AG08395 (cell line): ENCODE measurements at regions not wholly inside any gene's neighbourhood (a gene's known extent, or its start where the extent isn't known, plus 50 kb on each side); places are given as distances from the start of the nearest gene placed in this dataset.
"Not testable (repeated sequence)": the region's sequence is repeated elsewhere in the genome, so short reads cannot be mapped to it uniquely, and the experiment has no call there.

Experiments used
- DNase-seq: peaks from one replicate; pipeline ENCODE4 v3.0.0; 2012; ENCODE audit warnings: mixed read lengths, low spot score

DNA sequence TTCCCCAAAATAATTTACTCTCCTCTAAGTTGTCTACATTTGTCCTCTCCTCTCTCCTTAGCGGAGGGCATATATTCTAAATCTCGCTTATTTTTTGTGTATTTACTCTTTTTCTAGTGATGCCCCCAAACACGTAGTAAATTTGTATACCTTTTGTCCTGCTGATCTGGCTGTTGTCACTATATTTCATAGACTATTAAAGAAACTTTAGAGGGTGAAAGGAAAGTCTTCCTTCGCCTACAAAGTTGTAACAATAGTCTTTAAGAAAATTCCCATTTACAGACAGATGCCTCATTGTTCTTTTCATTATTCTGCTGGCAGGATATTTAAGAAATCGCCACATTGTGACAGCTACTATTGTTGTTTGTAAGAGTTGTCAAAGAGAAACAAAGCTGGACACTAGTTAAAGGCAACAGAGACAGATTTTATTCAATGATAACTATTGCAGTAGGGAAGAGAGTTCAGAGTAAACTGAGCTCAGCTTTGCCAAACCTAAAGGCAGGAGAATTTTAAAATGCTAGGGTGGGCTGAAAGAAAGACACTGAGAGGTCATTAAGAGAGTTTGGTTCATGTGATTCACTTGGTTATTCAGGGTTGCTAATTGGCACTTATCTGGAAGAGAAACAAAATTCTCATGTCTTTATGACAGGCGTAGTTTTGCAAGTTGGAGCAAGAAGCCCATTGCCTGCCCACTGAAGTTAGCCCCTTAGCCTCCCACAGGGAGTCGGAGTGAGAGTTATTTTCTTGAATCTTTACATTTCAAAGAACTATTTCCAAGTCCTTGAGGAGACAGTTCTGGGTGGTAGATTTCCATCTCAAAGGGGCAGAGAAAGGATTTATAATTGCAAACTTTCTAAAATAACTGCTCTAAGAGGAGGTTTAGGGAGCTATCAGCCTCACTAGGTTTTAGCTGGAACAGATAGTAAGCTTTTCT is 1272.5 kb upstream of the SEL1L start:
- DNase-seq = no peak

- DNase-seq = no peak
These were observed 1277.6 kb upstream of the SEL1L start for GRCh38 chr14:82811246-82811645.

GRCh38 chr14:82814339-82814738 is 1280.7 kb upstream of the SEL1L start:
- DNase-seq = not testable (repeated sequence)

DNA sequence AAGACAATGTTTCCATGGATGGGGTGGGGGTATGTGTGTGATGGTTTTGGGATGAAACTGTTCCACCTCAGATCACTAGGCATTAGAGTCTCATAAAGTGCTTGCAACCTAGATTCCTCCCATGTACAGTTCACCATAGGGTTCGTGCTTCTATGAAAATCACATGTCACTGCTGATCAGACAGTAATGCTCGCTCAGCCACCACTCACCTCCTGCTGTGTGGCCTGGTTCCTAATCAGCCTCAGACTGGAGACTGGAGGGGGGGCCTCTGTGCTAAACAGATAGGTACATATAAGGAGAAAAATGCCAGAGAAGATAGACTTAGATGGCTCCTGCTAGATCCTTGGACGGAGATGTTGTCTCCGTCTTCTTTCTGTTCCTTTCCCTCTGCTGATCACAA is 1296.9 kb upstream of the SEL1L start:
- DNase-seq = no peak

GRCh38 chr14:82836256-82836950 is 1302.8 kb upstream of the SEL1L start:
- no peak for DNase-seq

GRCh38 chr14:82837611-82838140 is 1304.0 kb upstream of the SEL1L start:
- DNase-seq = no peak

- DNase-seq = no peak
These were observed 1316.9 kb upstream of the SEL1L start for GRCh38 chr14:82850576-82850975.

GRCh38 chr14:82854131-82854530 is 1320.5 kb upstream of the SEL1L start:
- no peak for DNase-seq

DNA sequence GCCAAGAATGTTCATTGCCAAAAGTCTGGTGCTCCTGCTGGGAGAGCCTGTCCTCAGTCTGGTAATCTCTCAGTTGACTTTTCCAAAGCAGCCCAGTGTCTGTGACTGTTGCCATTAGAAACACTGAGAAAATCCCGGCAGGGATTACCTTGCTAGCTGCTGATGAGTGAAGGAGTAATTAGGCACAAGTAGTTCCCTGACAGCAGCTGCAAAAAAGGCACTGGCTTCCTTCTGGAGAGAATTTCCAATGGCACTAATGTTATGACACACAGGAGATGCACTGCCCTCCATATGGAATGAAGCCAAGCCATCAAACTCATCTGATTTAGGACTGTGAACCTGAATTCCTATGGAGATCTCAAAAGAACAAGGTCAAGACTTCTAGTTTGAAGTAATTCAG is 1321.2 kb upstream of the SEL1L start:
- no peak for DNase-seq

DNA sequence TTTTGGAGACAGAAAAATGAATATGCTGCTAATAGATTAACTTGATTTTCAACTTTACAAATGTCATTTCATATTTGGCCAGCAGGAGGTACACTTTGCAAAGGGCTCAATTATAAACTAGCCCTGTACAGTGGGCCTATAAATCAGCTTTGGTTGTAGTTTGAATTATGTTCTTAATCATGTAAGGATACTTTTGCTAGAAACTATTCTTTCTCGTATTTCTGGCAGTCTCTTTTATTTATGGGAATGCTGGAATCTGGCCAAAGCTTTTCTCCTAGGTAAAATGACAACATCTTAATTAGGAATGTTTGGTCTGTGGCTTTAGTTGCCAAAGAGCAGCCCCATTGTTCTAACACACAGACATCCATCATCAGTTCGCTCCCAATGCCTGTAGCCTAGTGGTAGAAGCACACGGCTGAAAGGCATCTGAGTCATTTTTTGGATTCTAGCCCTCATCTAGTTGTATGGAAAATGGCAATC is 1322.3 kb upstream of the SEL1L start:
- peak; percentile 9 for DNase-seq

DNA sequence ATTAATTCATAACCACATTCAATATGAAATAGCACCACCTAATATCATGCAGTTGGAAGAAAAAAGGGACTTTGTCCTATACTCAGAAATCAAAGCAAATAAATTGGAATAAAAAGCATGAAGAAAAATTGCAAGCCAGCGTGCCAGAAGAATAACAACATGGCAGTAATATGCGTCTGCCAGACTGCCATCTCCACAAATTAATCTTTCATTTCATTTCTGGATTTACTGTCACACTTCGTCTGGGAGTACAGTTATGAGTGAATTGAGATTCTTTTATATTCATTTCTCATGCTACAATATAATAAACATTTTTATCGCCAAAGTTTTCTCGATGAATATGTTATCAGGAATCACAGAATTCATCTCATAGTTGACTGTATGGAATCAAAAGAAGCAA is 1327.7 kb upstream of the SEL1L start:
- DNase-seq = no peak

- DNase-seq = no peak
These were observed 1338.8 kb upstream of the SEL1L start for GRCh38 chr14:82872494-82872893.

GRCh38 chr14:82878951-82879350 is 1345.3 kb upstream of the SEL1L start:
- no peak for DNase-seq

DNA sequence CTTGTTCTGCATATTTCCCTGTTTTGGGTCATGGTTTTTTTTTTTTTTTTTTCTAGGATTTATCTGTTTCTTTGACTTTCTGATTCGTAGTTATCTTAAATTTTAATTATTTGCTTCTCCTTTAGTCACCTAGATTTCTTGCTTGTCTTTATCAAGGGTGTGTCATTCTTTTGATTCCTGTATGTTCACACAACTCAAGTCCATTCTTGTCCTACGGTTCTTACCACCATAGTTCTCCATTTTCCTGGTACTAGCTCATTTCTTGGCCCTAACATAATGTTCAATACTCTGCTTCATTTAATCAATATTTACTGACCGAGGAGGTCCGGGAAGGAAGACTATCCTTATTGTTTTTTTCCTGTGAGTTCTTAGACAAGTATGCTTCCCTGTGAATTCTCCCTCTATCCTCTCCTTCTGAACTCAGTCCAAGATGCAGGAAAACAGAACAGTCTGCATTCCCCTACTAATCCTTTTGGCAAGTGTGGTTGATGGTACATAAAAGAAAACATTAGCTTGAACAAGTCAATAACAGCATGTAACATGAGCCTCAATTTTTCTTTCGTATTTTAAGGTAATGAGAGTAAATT is 1346.4 kb upstream of the SEL1L start:
- no peak for DNase-seq

DNA sequence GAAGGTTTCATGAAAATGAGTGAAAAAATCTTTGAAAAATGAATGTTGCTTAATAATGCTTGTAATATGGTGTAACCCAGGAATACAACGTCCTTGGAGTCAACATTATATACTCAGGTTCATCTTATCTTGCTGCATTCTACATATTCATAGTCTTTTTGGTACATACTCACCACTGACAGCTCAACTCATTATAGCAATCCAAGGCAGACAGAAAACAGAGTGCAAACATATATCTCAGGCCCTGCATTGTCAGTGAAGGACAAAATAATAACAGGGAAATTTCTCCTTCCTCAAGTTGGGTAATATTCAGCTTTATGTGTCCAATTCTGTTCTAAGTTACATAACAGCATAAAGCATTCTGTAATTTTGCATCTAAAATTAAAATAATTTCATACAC is 1353.0 kb upstream of the SEL1L start:
- DNase-seq = no peak

DNA sequence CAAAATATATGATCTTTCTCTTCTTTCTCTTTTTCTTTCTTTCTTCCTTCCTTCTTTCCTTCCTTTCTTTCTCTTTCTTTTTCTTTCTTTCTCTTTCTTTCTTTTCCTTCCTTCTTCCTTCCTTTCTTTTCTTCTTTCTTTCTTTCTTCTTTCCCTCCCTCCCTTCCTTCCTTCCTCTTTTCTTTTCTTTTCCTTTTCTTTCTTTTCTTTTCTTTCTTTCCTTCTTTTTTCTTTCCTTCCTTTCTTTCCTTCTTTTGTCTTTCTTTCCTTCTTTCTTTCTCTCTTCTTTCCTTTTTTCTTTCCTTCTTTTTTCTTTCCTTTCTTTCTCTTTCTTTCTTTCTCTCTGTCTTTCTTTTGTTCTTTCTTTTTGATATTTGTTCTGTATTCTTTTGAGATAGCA is 1356.0 kb upstream of the SEL1L start:
- no peak for DNase-seq

DNA sequence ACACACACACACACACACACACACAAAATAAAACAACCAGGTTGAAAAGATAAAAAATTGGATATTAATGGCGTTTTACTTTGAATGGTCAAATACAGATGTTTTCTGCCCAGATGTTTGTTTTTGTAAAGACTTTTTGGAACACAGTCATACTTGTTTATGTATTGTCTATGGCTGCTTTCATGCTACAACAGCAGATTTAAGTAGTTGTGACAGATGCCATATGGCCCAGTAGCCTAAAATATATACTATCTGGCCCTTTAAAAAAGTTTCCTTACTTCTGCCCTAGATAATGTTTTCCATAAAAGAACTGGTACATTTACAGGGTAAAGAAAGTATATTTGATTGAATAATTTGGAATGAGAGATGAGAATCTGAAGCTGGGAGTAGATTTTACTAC is 1362.8 kb upstream of the SEL1L start:
- DNase-seq = no peak

GRCh38 chr14:82897469-82898308 is 1364.0 kb upstream of the SEL1L start:
- no peak for DNase-seq

GRCh38 chr14:82905762-82906161 is 1372.1 kb upstream of the SEL1L start:
- DNase-seq = no peak

DNA sequence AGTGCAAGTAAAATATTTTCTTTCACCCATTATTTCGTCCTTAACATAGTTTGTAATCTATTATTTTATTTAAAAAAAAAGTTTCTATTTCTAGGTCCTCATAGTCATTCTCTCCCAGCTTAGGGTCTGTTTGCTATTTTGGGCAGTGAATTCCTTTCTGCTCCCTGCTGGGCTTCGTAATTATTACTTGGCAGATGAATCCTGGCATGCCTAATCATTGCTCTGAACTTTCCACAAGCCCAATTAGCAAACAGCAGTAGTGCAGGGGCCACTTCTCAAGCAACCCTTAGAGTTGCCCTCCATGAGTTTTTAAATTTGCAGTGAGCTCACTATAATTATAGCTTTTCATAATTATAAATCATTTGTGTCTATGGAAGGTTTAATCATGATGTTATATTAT is 1378.3 kb upstream of the SEL1L start:
- DNase-seq = no peak

DNA sequence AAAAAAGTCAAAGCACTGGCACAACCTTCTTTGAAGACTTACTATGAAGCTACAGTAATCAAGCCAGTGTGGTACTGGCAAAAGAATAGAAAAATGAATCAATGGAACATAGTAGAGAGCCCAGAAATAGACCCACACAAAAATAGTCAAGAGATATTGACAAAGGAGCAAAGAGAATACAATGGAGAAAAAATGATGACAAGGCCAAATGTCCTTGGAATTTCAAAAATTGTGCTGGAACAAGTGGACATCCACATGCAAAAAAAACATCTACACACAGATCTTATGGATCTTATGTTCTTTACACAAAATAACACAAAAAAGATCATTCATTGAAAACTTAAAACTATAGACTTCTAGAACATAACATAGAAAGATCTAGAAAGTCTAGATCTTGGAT is 1379.7 kb upstream of the SEL1L start:
- no peak for DNase-seq

GRCh38 chr14:82915381-82915780 is 1381.7 kb upstream of the SEL1L start:
- DNase-seq = no peak
